Pancreas (tissue), 10 donors: ENCODE measurements at regions not wholly inside any gene's neighbourhood (a gene's known extent, or its start where the extent isn't known, plus 50 kb on each side); places are given as distances from the start of the nearest gene placed in this dataset.
A peak's percentile ranks its signal among the peaks of the same experiment; 100 is the strongest.

Experiments
- ATAC-seq, 4 donors: fragments of 200-7000 bp; cut with Tn5 transposase; one replicate each; pipeline versions ENCODE4 v1.8.0 to v1.9.1; 2020; ENCODE audit warnings: mild to moderate bottlenecking in 4 of 4, moderate library complexity in 4 of 4
- DNase-seq, 6 donors: peaks; one replicate each; pipeline ENCODE4 v3.0.0-alpha.2; 2020
- FAIRE-seq: peaks from 2 replicates; lab custom pipeline; 2012; peaks lifted over from hg19 to GRCh38; lab: Jason Lieb, UNC
- H3K27ac ChIP-seq, 4 donors: fragments of 200-600 bp; sonication (generic); 1 replicate in 3 of 4; 2 replicates in 1 of 4; pipeline versions ENCODE4 v1.5.0 to v1.8.0; 2020
- H3K27me3 ChIP-seq, 4 donors: fragments of 200-600 bp; one replicate each; pipeline ENCODE4 v1.8.0; 2021
- H3K36me3 ChIP-seq, 3 donors: fragments of 200-600 bp; sonication (generic) in 1 of 3; one replicate each; pipeline versions ENCODE4 v1.5.0 to v1.8.0; 2020 to 2021
- H3K4me1 ChIP-seq, 3 donors: fragments of 200-600 bp; one replicate each; pipeline ENCODE4 v1.8.0; 2021
- H3K4me3 ChIP-seq, 4 donors: fragments of 200-600 bp; sonication (generic) in 2 of 4; one replicate each; pipeline versions ENCODE4 v1.5.0 to v1.8.0; 2020 to 2021
- H3K9me3 ChIP-seq, 4 donors: fragments of 200-600 bp; one replicate each; pipeline ENCODE4 v1.8.0; 2021
- WGBS, 2 donors: extraction: QIAGEN DNeasy Blood & Tissue Kit; methylation state at CpG; one replicate each; pipeline ENCODE4 v1.1.7; 2013; 5-methylcytosine and 5-hydroxymethylcytosine counted together
- intact Hi-C, 3 donors: fragments of 100-400 bp; cut with DNase I; formaldehyde crosslinking; loops; one replicate each; pipeline versions ENCODE4 v1.11.1 to v1.14.2; 2022
- TF ChIP-seq, protein P1 (sequence below), 4 donors: fragments of 200-600 bp; sonication (generic) in 3 of 4; IDR thresholded peaks; one replicate each; pipeline versions ENCODE4 v1.5.0 to v1.8.0; 2021; ENCODE audit warnings: antibody characterized with exemption in 4 of 4
- donor health status: healthy with polysubstance abuse.
- donor health status: DM: no; HTN: no; CAD: no; lungs with moderate emphysema.
- donor health status: DM: no; HTN: no; CAD: no.
- donor health status: control.
- donor health status: control.
- donor health status: Bipolar disorder and iron deficiency.
- donor health status: DM: yes; HTN: yes; CAD: no.
- donor health status: DM: no; HTN: no; CAD: no.
- donor health status: DM: no; HTN: no; CAD: no.
- donor health status: DM: yes; HTN: yes; CAD: no.

DNA sequence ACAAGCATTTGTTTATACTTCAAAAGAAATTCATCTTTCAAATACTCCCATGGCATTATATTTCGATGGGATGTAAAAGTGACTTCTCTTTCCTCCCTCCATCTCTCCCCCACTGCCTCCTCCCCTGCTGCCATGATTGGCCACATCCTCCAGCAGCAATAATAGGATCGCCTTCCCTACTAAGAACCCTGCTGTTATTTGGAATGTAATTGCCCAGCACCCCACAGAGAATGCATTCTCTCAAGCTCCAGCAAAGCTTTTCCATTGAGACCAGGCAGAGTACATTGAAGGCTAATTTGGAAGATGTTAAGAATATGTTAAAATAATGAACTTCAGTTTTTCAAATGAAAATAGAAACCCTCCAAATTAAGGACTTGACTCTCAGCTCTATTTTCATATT, 375.4 kb upstream of the ACVR2A start:
- no peak overlapping the region for H3K27ac ChIP-seq
- no peaks in the 10 kb centered on the region for H3K27me3 ChIP-seq
- H3K4me1 ChIP-seq = peaks cover 4 to 7% (median 7%) of the 10 kb centered on the region in 3 donors
- 85 to 92% methylated on average over 2 of the region's 2 CpGs for WGBS, 2 donors
- ATAC-seq (no peak), FAIRE-seq (no peak), DNase-seq (no peak)
- H3K36me3 ChIP-seq = no peaks in the 10 kb centered on the region
- intact Hi-C loops = no loop called here
- no peak overlapping the region for H3K4me3 ChIP-seq
- TF ChIP-seq, protein P1, sequence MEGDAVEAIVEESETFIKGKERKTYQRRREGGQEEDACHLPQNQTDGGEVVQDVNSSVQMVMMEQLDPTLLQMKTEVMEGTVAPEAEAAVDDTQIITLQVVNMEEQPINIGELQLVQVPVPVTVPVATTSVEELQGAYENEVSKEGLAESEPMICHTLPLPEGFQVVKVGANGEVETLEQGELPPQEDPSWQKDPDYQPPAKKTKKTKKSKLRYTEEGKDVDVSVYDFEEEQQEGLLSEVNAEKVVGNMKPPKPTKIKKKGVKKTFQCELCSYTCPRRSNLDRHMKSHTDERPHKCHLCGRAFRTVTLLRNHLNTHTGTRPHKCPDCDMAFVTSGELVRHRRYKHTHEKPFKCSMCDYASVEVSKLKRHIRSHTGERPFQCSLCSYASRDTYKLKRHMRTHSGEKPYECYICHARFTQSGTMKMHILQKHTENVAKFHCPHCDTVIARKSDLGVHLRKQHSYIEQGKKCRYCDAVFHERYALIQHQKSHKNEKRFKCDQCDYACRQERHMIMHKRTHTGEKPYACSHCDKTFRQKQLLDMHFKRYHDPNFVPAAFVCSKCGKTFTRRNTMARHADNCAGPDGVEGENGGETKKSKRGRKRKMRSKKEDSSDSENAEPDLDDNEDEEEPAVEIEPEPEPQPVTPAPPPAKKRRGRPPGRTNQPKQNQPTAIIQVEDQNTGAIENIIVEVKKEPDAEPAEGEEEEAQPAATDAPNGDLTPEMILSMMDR (IDR thresholded peaks at IDR 0.05) = no peak
- H3K9me3 ChIP-seq = no peaks in the 10 kb centered on the region

DNA sequence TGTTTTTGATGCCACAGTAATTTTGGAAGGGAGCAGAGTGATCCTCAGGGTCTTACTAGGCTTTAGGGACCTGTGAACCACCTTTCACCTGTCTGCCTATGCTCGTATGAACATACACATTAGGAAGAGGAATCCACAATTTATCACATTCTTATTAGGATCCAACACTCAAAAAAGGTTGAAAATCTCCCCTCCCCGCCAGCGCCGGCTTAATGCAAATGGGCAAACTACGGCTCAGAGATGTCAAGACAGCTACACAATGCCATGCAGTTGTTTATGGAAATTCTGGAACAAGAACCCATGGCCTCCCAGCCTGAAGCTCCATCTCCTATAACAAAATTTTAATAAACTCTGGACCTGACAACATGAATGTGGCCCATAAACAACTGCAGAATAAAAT, 375.9 kb upstream of the ACVR2A start:
- H3K36me3 ChIP-seq = no peaks in the 10 kb centered on the region
- FAIRE-seq (no peak), DNase-seq (no peak), ATAC-seq (no peak)
- no peaks in the 10 kb centered on the region for H3K9me3 ChIP-seq
- no peak overlapping the region for H3K4me3 ChIP-seq
- TF ChIP-seq, protein P1 (IDR thresholded peaks at IDR 0.05) = no peak
- H3K4me1 ChIP-seq = peaks cover 6 to 12% (median 9%) of the 10 kb centered on the region in 3 donors
- H3K27me3 ChIP-seq = no peaks in the 10 kb centered on the region
- 93 to 94% methylated on average over 5 of the region's 5 CpGs for WGBS, 2 donors
- H3K27ac ChIP-seq = no peak overlapping the region
- intact Hi-C loops = no loop called here

DNA sequence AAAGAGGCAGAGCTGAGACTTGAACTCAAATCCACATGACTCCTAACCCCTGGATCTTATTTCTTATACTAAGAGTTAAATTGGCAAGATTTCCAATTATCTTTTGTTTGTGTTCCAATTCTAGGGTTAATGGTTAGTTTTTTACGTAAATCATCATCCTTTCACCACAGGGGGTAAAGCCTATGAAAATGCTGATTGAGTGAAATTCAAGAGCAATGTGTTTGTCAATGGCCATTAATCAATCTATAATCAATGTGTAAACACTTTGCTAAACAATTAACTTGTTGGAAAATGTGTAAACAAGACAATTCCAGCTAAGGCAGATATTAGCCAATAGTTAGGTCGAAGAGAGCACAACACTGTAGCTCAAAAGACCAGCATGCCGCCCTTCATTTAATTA, 376.5 kb upstream of the ACVR2A start:
- H3K9me3 ChIP-seq = no peaks in the 10 kb centered on the region
- no peak overlapping the region for H3K27ac ChIP-seq
- H3K4me3 ChIP-seq = no peak overlapping the region
- ATAC-seq (peak in 1 of 4 donors; percentile 3), DNase-seq (no peak), FAIRE-seq (no peak)
- 42 to 49% methylated on average over 3 of the region's 3 CpGs for WGBS, 2 donors
- intact Hi-C loops = no loop called here
- no peaks in the 10 kb centered on the region for H3K27me3 ChIP-seq
- no peaks in the 10 kb centered on the region for H3K36me3 ChIP-seq
- TF ChIP-seq, protein P1 (IDR thresholded peaks at IDR 0.05) = no peak
- peaks cover 6 to 12% (median 9%) of the 10 kb centered on the region in 3 donors for H3K4me1 ChIP-seq

DNA sequence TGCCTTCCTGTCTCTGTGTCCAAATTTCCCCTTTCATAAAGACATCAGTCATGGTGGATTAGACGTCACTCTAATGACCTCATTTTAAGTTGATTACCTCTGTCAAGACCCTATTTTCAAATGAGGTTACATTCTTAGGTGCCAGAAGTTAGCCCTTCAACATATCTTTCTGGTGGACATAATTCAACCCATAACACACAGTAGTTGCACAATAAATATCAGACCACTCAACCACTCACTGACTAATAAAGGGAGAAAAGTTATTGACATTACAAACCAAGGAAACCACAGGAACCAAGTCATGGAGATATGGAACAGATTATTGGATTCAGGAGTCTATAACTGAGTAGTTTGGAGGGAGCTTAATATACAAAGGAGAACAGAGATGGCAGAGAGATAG, 377.4 kb upstream of the ACVR2A start:
- Histone ChIP-seq H3K4me1 (peaks cover 6 to 12% (median 9%) of the 10 kb centered on the region in 3 donors), H3K36me3 (no peaks in the 10 kb centered on the region), H3K9me3 (no peaks in the 10 kb centered on the region), H3K4me3 (no peak overlapping the region), H3K27me3 (no peaks in the 10 kb centered on the region), H3K27ac (no peak overlapping the region)
- ATAC-seq (no peak), DNase-seq (no peak), FAIRE-seq (no peak)
- intact Hi-C loops = no loop called here
- 75 to 78% methylated on average over 1 of the region's 1 CpG for WGBS, 2 donors
- TF ChIP-seq, protein P1 (IDR thresholded peaks at IDR 0.05) = no peak

DNA sequence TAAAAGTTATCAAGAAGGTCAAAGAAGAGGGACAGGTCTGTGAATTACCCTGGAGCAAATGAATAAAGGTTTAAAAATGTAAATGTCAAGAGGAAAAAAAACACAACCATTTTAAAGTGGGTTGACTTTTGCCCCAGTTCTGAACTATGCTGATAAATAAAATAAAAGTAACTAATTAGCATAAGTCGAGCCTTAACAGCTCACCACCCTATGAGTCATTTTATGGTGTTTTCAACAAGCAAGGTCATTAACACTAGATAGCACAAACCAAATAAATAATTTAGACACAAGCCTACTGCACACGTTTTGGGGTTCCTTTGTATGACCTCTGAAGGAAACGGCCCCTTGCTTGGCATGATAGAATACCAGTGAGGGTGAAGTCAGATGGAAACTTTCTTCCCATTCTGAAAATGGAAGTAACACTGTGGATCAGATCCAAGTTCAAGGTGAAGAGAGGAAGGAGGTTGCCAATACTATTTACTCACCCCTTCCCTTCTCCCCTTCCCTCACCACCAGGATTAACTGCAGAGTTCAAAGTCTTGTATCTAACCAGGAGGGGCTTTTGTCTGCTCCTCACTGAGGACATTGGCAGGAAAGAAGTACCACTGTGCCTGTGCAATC, 380.0 kb upstream of the ACVR2A start:
- TF ChIP-seq, protein P1 (IDR thresholded peaks at IDR 0.05) = no peak
- Histone ChIP-seq H3K27me3 (no peaks in the 10 kb centered on the region), H3K4me1 (peaks cover 6 to 12% (median 9%) of the 10 kb centered on the region in 3 donors), H3K4me3 (no peak overlapping the region), H3K36me3 (no peaks in the 10 kb centered on the region), H3K9me3 (no peaks in the 10 kb centered on the region), H3K27ac (no peak overlapping the region)
- ATAC-seq = peak; percentile 50 to 76 (median 61)
- 24 to 26% methylated on average over 3 of the region's 3 CpGs for WGBS, 2 donors
- DNase-seq = no peak
- intact Hi-C loops = no loop called here
- no peak for FAIRE-seq
